Suprapubic skin (tissue), 3 donors: ENCODE measurements at regions not wholly inside any gene's neighbourhood (a gene's known extent, or its start where the extent isn't known, plus 50 kb on each side); places are given as distances from the start of the nearest gene placed in this dataset.

Experiments used
- EP300 ChIP-seq: sonication (generic); formaldehyde crosslinking; IDR thresholded peaks from one replicate; pipeline ENCODE4 v1.6.1; 2017; ENCODE audit warnings: antibody characterized with exemption
- TF ChIP-seq, protein P1 (sequence below), 2 donors: fragments of 200-600 bp in 1 of 2; fragments of 450-650 bp in 1 of 2; sonication (generic) in 1 of 2; IDR thresholded peaks; one replicate each; pipeline ENCODE4 v1.5.1; 2016 to 2019; ENCODE audit warnings: antibody characterized with exemption in 2 of 2, mild to moderate bottlenecking in 1 of 2, moderate library complexity in 1 of 2

- TF ChIP-seq, protein P1, sequence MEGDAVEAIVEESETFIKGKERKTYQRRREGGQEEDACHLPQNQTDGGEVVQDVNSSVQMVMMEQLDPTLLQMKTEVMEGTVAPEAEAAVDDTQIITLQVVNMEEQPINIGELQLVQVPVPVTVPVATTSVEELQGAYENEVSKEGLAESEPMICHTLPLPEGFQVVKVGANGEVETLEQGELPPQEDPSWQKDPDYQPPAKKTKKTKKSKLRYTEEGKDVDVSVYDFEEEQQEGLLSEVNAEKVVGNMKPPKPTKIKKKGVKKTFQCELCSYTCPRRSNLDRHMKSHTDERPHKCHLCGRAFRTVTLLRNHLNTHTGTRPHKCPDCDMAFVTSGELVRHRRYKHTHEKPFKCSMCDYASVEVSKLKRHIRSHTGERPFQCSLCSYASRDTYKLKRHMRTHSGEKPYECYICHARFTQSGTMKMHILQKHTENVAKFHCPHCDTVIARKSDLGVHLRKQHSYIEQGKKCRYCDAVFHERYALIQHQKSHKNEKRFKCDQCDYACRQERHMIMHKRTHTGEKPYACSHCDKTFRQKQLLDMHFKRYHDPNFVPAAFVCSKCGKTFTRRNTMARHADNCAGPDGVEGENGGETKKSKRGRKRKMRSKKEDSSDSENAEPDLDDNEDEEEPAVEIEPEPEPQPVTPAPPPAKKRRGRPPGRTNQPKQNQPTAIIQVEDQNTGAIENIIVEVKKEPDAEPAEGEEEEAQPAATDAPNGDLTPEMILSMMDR (IDR thresholded peaks at IDR 0.05): no peak
- TF ChIP-seq EP300: no peak
Measured at GRCh38 chr7:372546-372931, 82.6 kb downstream of the FOXL3 start.
